GM18861 (cell line): ENCODE measurements at regions not wholly inside any gene's neighbourhood (a gene's known extent, or its start where the extent isn't known, plus 50 kb on each side); places are given as distances from the start of the nearest gene placed in this dataset.

Experiments used
- ATAC-seq: cut with Tn5 transposase; IDR thresholded peaks from one replicate; pipeline ENCODE4 v1.9.1; 2021; ENCODE audit not compliant: unreplicated experiment

DNA sequence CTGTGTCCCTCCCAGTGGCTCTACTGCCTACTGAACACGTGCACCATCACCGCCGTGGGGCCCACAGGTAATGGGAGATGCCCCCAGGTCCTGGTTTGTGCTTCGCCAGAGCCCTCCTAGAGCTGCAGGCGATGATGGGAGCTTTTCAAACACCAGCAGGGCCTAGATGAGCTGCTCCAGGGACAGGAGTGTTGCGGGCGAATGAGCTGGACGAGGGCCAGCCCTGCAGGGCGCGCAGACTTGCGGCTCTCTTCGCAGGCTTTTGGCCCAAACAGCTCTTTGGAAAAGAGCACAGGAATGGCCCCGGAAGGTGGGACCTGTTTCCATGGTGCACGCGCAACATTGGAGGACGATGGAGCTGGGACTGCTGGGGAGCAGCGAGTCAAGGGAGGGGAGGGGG, 409.3 kb upstream of the SULF2 start:
- no peak for ATAC-seq

DNA sequence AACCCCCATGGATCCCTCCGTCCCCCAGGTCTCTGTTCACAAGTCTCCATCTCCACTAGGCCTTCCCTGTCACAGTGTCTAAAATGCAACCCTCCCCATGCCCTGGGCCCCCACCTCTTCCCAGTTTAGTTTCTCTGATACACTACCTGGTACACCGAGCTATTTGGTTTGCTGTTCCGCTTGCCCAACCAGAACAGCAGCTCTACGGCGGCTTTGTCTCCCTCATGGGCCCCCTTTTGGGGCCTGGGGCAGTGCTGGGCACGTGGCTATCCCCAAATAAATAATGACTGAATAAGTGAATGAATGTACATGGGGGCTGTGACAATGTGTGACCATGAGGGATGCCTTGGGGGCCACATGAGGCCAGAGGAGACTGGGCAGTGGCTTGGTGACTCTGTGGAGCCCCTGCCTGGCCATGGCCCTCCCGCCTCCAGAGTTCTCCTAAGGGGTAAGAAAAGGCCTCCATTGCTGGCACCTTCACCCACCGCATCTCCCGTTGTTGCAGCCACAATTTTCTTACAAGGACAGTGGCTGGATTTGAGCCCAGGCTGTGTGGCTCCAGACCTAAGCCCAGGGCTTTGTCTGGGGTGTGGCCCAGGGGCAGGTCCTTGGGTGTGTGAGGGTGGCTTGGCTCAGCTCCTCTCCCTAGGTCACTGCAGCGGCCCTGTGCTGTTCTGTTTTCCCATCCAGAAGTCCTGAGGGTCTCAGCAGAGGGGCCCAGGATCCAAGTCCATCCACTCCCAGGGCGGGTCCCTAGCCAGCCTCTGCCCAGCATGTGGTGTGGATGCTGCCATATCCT, 408.5 kb upstream of the SULF2 start:
- ATAC-seq, result no peak

- no peak for ATAC-seq
These were observed 406.8 kb upstream of the SULF2 start for GRCh38 chr20:48192109-48192508.

DNA sequence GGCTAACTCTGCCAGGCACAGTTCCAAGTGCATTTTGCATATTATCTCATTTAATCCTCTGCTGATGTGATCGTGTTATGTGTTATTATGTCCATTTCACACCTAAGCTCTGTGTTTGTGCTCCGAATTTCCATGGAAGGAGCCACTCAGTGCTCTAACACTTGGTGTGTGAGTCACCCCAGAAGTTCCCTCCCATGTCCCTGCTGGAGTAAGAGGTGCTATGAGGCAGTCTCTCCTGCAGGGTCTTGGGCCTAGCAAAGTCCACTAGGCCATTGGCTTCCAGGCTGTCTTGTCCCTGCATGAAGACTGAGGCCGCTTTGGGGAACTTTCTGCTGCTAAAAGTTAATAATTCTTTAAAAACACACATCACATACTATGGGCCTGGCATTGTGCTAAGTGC, 405.9 kb upstream of the SULF2 start:
- ATAC-seq, result no peak

- no peak for ATAC-seq
These were observed 405.5 kb upstream of the SULF2 start for GRCh38 chr20:48190757-48191156.

- ATAC-seq, result no peak
These were observed 403.9 kb upstream of the SULF2 start for GRCh38 chr20:48189181-48189580.

DNA sequence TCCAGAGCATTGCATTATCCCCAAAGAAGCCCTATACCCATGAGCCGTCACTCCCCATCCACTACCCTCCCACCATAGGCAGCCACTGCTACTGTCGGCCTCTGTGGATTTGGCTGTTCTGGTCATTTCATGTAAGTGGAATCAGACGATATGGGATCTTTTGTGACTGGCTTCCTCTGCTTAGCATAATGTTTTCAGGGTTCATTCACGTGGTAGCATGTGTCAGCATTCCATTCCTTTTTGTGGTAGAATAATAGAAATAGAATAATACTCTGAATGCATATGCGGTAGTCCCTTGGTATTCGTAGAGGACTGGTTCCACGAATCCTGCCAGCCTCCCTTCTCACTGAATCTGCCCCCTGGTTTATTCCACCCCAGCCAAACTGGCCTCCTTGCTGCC, 402.6 kb upstream of the SULF2 start:
- ATAC-seq, result no peak

GRCh38 chr20:48186915-48187314, 401.6 kb upstream of the SULF2 start:
- ATAC-seq, result no peak

DNA sequence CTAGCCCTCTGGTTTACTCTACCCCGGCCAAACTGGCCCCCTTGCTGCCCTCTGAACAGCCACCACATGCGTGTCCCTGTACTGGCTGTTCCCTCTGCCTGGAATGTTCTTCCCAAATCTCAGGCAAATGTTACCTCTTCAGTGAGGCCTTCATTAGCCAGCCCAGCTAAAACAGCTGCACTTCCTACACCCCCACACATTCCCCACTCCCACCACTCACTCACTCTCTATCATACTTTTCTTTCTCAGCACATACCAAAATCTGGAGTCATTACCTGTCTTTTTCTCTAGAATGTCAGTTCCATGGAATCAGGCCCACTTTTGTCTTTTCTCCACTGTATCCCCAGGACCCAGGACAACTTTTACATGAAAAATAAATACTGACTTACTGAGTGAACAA, 401.2 kb upstream of the SULF2 start:
- no peak for ATAC-seq

DNA sequence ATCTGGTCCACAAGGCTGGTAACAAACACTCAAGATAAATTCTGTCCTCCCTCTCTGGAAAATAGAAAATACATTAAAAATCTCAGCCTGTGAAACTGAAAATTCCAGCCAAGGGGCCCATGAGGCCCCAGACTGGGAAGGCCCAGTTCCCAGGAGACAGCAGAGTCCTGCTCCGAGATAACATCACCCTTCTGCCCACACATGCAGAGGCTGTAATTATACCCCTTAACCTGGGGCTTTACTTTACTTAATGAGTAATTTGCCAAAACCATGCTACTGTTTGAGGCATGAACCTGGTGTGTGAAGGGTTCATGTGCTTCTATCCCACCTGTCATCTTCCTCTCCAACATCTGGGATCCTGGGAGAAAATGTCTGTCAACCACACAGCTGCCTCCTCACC, 398.9 kb upstream of the SULF2 start:
- no peak for ATAC-seq

- no peak for ATAC-seq
These were observed 396.1 kb upstream of the SULF2 start for GRCh38 chr20:48181261-48181935.

DNA sequence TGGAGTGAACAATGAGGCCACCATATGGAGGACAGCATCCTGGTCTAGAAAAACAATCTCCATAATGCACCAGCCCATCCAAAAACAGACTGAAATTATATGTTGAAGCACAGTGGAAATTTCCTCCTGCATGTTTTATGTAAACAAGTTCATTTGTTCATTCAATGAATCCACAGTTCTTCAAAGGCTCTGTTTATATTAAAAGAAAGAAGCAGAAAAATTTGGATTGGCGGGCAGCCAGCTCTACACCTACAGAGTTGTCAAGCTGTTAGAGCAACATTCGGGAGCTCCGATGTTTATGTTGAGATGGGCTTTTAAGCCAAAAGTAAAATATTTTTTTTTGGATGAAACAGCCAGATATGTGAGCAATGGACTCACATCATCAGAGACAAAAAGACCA, 395.3 kb upstream of the SULF2 start:
- ATAC-seq, result no peak

- ATAC-seq, result no peak
These were observed 394.7 kb upstream of the SULF2 start for GRCh38 chr20:48180024-48180423.

- no peak for ATAC-seq
These were observed 393.4 kb upstream of the SULF2 start for GRCh38 chr20:48178633-48179032.

DNA sequence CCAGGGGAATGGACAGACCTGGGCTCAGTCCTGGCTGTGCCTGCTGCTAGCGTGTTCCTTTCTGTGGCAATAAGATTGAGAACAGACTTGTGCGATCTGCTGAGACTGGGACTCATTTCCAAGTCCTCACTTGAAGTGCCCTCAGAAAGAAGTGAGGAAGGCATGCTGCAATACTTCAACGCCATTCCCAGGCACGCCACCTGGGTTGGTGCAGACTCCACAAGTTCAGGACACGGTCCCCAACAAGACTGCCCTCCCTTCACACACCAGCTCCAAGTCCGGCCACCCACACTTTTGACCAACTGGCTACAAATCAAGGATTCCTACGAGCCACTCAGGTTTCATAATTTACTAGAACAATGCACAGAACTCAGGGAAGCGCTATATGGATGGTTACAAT, 391.8 kb upstream of the SULF2 start:
- ATAC-seq, result no peak

DNA sequence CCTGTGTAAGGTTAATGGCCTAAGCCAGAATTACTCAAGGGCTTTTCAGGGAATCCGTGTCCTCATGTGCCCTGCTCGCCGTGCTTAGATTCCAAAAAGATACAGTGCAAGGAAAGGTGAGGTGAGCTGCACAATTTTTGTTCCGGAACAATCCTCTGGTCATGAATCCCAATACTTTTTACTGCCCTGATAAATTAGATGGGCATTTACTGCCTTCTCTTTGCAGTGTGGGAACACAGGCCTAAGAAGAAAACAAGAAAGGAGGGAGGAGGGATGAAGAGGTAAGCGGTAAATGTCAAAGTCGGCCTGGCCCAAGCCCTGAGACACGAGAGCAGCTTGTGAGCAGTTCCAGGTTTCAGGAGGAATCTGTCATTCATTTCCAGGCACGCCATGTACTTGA, 390.9 kb upstream of the SULF2 start:
- no peak for ATAC-seq

- no peak for ATAC-seq
These were observed 390.0 kb upstream of the SULF2 start for GRCh38 chr20:48175261-48175660.

GRCh38 chr20:48172357-48172702, 387.0 kb upstream of the SULF2 start:
- ATAC-seq, result no peak

GRCh38 chr20:48171626-48172356, 386.5 kb upstream of the SULF2 start:
- no peak for ATAC-seq

- no peak for ATAC-seq
These were observed 385.8 kb upstream of the SULF2 start for GRCh38 chr20:48171071-48171470.

DNA sequence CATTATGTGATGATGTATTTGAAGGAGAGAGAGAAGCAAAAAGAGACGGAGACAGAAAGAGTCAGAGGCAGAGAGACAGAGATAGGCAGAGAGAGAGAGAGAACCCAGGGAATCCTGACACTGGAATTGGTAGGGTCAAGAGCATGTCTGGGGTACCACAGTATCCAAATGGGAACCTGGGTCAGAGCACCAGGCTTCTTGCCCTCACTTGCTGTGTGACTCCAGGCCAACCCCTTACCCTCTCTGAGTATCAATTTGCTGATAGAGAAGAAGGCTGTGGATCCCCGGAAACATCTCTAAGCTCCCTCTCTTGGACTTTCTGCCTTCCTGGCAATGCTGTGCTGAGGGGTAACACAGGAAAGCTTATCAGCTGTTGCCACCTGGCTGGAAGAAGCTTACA, 385.3 kb upstream of the SULF2 start:
- ATAC-seq, result no peak

DNA sequence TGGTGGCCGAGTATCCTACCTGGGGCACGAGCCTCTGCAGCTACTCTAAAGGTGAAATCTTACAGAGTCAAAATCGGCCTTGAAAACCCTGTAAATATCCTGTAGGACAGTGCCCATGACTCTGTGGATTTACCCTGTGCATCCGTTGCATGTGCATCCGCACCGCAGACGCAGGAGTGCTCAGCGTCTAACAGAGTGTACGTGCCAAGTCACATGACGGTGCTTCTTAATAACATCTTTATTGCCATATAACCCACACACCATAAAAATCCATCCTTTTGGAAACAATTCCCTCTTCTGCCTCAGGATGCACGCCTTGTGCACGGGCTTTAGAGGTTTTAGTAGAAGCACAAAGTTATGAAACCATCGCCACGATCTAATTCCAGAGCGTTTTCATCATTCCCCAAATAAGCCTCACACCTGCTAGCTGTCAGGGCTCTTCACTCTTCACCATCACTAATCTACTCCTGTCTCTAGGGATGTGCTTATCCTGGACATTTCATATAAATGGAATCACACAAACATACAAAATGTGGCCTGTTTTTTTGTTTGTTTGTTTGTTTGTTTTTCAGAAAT, 384.5 kb upstream of the SULF2 start:
- no peak for ATAC-seq
